ENCODE measurements at regions not wholly inside any gene's neighbourhood (a gene's known extent, or its start where the extent isn't known, plus 50 kb on each side); places are given as distances from the start of the nearest gene placed in this dataset.

DNA sequence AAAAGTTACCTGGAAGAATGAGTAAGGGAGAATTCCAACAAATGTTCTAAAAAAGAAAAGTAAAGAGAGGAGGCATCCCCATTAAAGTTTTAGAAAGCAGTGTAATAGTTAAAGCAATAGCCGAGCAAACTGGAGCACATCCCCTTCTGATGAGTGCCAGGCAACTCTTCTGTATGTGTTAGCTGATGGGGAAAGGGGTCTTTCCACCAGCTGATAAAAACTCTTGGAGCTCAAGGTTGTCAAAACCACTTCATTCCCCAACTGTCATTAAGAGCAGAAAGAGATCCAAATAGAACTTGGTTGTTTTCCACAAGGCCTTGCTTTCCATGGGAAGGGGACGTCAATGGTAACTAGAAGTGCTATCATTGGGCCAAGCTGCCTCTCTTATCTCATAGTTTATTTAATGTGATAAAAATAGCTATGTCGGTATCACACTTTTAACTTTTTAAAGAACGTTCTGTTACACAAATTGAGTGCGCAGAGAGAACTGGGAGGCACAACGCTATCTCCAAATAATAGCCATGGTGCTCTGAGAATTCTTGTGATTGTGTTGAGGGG is 116.9 kb downstream of the POLR2M start:
- DNase-seq (ENCODE audit: low spot score) = no peak

DNA sequence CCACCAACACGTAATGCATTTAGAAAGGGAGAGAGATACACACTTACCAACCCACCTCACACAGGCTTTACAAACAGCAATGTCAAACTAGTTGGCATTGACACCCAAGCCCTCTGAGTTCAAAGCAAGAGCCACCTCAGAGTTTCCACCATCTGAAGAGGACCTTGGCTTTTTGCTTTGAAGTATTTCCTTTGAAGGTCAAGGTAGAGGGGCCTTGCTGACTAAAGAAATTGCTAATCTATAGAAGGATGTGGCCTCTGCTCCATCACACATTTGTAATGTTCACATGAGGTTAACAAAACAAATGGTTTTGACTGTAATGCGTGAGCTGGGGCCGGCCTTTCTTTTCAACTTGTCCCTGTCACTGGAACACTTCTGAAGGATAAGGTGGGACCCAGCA is 117.7 kb downstream of the POLR2M start:
- DNase-seq (ENCODE audit: low spot score) = no peak

DNA sequence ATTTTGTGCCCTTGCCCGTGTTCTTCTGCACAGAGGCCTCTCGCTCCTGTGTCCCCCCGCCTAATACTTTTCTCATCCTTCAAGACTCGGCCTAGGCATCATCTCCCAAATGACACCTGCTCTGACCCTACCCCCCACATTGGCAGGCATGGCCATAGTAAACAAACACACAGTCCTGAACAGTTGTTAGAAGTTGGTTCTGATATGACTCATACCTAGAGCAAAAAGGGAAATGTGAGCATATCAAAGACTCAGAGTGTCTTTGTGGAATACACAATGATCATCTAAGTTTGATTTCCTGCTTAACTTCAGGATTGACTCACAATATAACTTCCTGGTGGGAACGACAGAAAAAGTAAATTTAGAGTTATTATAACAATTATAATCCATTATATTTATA is 120.5 kb downstream of the POLR2M start:
- no peak for DNase-seq (ENCODE audit: low spot score)

DNA sequence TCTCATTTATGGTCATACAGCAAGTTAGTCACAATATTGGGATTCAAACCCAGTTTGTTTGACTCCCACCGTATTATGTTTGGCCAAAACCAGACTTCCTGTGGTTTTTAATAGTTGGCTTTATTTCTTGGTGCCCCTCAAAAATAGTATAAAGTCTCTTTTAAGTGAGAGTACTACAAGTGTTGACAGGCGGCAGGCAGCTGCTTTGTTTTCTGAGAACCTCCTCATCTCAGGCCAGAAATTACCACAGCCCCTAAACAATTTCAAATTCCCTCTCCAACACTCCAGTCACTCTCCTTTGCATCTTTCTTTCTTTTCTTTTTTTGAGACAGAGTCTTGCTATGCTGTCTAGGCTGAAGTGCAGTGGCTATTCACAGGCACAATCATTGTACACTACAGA is 121.5 kb downstream of the POLR2M start:
- no peak for DNase-seq (ENCODE audit: low spot score)

DNA sequence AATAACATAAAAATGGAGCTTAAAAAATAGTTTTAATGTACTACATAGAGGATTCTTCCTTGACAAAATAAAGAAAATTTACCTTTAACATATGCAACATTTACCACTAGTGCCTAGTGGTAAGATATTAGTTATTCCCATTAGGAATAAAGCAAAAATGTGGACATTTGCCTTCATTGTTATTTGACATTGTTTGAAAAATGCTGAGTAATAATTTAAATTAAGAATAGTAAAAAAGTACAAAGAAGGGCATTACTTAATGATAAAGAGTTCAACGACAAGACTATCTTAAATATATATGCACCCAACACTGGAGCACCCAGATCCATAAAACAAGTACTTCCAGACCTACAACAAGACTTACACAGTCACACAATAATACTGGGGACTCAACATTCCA is 125.7 kb downstream of the POLR2M start:
- no peak for DNase-seq (ENCODE audit: low spot score)

DNA sequence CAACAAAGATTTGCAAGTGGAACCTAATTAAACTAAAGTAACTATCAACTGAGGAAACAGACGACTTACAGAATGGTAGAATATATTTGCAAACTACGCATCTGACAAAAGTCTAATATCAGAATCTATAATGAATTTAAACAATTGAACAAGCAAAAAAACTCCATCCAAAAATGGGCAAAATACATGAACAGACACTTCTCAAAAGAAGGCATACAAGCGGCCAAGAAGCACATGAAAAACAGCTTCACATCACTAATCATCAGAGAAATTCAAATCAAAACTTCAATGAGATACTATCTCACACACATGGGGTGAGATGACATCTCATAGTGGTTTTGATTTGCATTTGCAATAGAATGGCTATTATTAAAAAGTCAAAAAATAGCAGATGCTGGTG is 128.6 kb downstream of the POLR2M start:
- no peak for DNase-seq (ENCODE audit: low spot score)

DNA sequence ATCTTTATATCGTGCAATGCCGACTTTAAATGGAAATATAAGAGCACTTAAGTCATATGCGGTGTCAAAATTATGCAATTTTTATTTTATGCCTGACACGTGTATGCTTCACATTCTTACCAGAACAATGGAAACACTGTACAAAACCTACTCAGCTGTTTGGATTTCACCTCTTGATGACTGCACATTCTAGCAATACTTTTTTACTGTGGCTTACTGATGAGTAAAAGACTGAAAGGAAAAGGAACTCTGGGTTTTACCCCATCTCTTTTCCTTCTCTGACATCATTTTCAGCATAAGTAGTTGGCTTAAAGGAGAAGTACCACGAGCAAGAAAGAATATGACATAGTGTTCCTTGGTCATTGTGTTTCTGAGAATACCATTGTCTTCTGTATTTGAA is 142.8 kb downstream of the POLR2M start:
- no peak for DNase-seq (ENCODE audit: low spot score)

DNA sequence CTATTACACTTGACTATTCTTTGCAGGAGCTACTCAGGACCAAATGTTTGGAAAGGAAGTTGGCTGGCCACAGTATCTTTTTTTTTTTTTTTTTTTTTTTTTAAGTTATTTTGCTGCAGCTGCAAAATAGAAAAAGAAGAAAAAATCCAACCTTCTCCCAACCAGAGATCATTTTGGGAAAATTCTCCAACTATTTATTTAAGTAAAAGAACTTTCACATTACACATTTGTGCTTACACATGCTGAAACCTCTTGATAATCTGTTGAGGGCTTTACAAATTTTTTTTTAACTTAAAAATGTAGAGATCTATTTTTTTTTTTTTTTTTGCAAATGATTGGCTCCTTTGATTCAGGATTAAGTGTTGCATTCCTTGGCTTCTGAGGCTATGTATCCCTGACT is 148.0 kb downstream of the POLR2M start:
- DNase-seq (ENCODE audit: low spot score) = no peak

DNA sequence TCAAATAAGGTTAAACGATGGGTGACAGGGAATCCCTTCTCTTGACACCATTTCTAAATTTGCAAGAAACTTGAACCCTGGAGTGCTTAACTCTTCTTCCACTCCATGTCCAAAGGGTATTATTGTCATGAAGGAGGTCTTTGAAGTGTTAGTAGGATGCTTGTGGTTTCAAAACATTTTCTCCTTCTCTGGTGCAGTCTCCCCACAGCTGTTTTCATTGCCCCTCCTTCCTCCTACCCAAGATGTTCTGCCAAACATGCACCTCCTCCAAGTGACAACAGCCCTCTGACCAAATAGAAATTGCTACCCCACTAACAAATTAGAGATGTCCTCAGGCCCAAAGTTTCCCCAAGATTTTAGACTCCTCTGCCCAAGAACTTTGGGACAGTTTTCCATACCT is 151.4 kb downstream of the POLR2M start:
- DNase-seq (ENCODE audit: low spot score) = no peak

DNA sequence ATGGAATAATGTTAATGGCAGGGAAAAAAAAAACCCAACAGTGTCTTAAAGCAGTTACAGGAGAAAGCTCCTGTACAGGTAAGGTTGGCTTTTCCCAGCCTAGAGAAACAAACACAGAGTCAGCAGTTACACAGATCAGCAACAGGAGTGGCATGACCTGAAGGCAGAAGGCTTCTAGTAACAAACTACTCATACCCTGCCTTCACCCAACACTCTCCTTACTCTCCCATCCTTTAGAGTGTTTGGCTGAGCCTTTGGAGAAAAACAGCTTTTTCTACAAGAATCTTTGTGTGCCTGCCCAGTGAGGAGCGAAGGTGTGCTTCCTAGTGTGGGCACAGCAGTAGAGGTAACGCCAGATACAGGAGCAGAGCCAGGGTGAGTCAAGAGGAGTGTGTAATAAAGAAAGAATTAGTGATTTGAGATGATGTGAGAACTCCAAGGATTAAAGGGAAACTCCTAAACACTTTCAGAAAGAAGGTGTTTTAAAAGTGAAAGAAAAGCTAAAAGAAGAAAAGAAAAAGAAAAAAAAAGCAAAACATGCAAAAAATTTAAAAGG is 152.7 kb downstream of the POLR2M start:
- no peak for DNase-seq (ENCODE audit: low spot score)

DNA sequence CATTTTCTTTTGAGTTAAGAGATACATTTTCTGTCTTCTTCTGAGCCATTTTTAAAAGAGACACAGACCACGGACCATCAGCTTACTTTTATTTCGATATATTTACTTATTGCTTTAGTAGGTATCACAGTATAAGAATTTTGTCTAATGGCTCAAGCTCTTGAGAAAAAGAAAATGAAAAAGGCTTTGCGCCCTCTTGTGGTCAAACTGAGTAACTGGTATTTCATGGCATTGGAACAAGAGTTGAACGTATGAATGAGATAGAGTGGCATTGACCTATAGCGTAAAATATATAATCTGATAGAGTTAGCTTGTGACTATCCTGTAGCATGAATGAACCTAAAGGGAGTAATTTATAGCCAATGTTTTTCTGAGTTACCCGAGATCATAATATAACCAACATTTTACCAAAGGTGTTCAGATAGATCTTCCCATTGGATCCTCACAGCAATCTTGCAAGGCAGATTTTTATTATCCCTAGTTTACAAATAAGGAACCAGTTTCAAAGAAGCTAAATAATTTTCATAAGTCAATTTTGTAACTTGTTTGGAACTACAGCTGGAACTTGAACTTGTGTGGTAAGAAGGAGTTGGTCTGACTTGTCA is 154.6 kb downstream of the POLR2M start:
- peak; percentile 40 for DNase-seq (ENCODE audit: low spot score)

DNA sequence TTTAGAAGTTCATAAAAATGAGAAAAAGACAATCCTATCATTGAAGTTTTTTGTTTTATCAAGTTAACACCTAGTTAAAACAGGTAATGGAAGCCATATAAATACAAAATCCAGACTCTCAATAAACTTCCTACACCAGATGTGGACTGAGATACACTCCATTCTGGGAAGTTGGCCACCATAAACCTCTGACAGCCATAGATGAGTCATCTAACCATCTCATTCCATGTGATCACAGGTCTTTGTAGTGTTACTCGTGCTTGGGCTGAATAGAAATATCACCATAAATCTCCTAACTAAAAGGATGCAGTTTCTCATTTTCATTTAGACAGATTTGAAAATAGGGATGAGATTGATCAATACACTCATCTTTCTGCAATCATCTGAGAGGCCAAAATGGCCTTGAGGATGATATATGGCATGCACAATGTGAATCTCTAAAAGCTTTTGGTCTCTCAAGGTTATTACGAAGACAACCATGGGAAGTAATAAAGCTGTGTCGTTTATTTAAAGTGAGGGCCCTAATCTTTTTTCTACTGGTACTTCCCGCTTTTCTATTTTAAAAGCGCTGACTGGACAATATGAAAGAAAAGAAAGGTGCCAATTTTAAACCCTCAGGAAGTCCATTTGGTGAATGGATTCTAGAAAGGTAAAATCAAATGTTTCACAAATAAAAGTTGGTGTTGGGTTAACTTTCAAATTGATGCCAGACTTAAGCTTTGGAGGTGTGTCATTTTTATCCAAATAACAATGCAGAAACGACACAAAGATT is 155.5 kb downstream of the POLR2M start:
- no peak for DNase-seq (ENCODE audit: low spot score)

DNA sequence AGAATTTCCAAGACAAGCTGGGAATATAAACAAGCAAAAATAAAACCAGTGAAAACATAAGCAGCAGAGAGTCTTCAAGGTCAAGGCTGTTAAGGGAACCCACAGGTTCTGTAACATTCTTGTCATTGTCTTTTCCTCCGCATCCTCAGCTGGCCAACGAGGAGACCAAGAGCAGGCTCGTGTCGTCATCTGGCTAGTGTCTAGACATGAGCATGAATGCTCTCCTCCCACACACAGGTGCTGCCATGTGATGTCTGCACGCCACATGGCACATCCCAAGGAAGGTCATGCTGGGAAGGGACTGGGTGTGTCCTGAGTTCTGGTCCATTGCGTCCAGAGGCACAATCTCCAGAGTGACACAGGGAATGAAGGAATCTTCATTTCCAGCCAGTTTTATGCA is 156.2 kb downstream of the POLR2M start:
- no peak for DNase-seq (ENCODE audit: low spot score)

DNA sequence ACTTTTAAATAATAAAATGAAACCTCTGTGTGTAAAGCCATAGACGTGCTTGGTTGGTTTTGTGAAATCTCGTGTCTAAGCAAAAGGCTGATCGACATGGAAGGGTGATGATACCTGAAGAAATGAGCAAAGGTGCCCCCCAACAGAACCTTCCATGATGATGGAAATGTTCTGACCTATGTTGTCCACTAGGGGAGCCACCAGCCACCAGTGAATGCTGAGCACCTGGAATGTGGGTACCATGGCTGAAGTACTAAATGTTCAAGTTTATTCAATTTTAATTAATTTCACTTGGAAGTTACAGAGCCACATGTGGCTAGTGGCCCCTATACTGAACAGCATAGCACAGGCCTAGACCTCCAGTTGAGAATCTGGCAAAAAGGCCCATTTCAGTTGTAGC is 158.8 kb downstream of the POLR2M start:
- no peak for DNase-seq (ENCODE audit: low spot score)

DNA sequence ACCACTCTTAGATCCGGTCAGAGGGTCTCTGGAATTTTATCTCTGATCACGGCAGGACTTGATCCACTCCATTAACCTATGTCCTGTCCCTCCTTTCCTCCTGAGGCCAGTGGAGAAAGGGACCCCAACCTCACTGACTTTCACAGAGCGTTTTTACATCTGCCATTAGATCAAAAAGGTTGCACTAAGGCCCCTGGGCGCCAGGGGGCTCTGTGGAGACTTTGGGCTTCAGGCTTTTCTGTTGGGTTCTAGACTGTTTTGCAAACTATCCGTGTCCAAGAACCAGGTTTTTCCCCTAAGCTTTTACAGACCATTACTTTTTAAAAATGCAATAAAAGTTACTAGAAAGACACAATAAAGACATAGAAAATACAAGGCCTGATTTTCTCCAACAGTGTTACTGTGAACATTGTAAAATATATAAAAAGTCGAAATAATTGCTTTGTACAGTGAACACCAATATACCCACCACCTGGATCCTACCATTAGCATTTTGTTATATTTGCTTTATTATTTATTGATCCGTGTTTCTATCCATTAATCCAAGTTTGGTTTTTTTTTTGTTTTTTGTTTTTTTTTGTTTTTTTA is 159.7 kb downstream of the POLR2M start:
- peak; percentile 72 for DNase-seq (ENCODE audit: low spot score)

DNA sequence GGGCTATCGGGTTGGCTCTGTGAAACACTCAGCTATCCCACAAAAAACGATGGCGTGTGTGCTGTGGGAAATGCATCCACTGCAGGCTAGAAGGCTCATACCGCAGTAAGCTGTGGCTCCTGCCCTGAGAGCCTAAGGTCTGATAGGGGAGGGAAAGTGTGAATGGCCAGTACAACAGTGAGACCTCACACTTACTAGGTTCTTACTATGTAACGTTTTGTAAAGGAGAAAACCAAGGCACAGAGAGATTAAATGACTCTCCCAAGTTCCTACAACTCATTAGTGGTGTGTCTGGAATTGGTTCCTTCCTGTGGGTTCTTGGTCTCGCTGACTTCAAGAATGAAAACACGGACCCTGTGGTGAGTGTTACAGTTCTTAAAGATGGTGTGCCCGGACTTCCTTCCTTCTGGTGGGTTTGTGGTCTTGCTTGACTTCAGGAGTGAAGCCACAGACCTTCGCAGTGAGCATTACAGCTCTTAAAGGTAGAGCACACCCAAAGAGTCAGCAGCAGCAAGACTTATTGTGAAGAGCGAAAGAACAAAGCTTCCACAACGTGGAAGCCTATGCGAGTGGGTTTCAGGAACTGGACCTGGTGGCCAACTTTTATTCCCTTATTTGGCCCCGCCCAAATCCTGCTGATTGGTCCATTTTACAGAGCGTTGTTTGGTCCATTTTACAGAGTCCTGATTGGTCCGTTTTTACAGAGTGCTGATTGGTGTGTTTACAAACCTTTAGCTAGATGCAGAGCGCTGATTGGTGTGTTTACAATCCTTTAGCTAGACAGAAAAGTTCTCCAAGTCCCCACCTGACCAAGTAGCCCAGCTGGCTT is 161.7 kb downstream of the POLR2M start:
- DNase-seq (ENCODE audit: low spot score) = no peak

DNA sequence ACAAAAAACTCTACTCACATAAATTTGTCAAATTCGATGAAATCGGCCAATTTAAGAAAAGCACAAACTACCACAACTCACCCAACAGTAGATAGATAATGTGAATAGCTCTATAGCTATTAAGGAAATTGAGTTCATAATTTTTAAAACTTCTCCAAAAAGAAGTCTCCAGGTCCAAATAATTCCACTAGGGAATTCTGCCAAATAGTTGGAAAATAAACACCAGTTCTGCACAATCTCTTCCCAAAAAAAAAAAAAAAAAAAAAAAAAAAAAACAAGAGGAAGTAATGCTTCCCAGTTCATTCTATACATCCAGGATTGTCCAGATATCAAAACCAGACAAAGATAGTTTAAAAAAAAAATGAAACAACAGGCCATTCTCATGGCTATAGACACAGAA is 164.2 kb downstream of the POLR2M start:
- no peak for DNase-seq (ENCODE audit: low spot score)

DNA sequence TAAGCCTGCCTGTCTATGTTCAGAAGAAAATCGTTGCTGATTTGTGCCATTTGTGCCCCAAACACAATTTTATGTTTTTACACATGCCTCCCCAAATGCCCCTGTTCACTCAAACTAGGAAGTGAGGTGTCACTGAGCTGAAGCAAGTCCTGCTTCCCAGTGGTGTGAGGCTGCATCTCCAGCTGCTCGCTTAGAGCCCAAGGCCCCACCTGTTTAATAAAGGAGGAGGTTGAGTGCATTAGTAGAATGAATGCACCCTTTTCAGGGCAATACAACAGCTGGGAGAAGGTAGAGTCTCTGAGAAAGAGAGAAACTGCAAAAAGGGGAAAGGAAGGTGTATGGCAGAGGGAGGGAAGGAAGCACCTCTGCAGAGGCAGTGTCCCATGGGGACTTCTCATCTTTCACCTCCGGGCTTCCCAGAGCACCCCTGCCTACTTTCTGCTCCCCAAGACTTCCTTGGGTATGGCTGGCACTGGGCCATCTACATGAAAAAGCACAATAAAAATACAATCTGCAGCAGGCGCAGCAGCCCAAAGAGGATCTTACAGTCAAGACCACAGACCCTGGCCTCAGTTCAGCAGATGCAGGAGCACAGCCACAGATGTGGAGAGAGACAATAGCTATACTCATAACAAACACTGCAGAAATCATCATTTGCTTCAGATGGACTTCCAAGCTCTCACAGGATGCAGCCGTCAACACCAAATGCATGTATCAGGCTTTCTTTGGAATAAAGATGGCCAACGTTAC is 165.9 kb downstream of the POLR2M start:
- DNase-seq (ENCODE audit: low spot score) = no peak

DNA sequence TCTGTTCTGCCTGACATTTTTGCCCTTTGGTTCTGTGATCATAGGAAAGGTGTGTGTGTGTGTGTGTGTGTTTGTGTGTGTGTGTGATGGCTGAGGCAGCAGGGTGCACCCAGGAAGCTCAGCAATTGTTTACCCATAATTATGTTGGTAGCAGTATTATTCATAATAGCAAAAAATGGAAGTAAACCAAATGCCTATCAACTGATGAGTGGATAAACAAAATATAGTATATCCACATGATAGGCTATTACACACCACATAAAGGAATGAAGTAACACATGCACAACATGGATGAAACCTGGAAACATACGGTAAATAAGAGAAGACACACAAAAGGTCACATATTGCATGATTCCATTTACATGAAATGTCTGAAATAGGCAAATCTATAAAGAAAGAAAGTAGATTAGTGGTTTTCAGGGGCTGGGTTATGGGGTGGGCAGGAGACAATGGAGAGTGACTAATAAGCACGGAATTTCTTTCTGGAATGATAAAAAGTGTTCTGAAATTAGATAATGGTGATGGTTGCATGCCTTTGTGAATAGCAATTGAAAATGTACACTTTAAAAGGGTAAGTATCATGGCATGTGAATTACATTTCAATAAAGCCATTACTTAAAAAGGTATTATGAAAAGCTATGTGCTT is 167.2 kb downstream of the POLR2M start:
- DNase-seq (ENCODE audit: low spot score) = no peak

DNA sequence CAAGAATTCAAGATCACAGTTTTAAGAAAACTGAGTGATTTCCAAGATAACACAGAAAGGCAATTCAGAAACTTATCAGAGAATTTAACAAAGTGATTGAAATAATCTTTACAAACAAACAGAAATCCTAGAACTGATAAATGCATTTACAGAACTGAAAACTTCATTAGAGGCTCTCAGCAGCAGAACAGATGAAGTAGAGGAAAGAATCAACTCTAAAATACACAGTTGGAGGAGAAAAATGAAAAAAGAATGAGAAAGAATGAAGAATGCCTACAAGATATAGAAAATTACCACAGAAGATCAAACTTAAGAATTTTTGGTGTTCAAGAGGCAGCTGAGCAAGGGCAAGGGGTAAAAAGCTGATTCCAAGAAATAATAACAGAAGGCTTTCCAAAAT is 168.8 kb downstream of the POLR2M start:
- no peak for DNase-seq (ENCODE audit: low spot score)

DNA sequence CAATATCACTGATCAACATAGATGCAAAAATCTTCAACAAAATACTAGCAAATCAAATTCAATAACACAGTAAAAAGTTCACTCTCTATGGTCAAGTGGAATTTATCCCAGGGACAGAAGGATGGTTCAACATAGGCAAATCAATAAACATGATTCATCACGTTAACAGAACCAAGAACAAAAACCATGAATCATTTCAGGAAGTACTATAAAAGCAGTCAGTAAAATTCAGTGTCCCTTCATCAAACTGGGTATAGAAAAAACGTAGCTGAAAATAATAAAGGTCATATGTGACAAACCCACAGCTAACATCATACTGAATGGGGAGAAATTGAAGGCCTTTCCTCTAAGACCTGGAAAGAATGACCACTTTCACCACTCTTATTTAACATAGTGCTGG is 172.1 kb downstream of the POLR2M start:
- DNase-seq (ENCODE audit: low spot score) = no peak

Measured in D341Med (cell line).